HT1080 (cell line): ENCODE measurements at regions not wholly inside any gene's neighbourhood (a gene's known extent, or its start where the extent isn't known, plus 50 kb on each side); places are given as distances from the start of the nearest gene placed in this dataset.
"Not testable (repeated sequence)": the region's sequence is repeated elsewhere in the genome, so short reads cannot be mapped to it uniquely, and the experiment has no call there.

ENCODE experiments used
- DNase-seq: peaks from one replicate; pipeline ENCODE4 v3.0.0-alpha.2; 2015; ENCODE audit warnings: low read depth

GRCh38 chr6:86273936-86274335, 631.2 kb upstream of the SYNCRIP start:
- DNase-seq = no peak

GRCh38 chr6:86256615-86257187, 614.0 kb upstream of the SYNCRIP start:
- no peak for DNase-seq

- no peak for DNase-seq
Observed at GRCh38 chr6:86255973-86256372, 613.3 kb upstream of the SYNCRIP start.

- no peak for DNase-seq
Observed at GRCh38 chr6:86251106-86251505, 608.4 kb upstream of the SYNCRIP start.

- no peak for DNase-seq
Observed at GRCh38 chr6:86217906-86218305, 575.2 kb upstream of the SYNCRIP start.

GRCh38 chr6:86215323-86215722, 572.6 kb upstream of the SYNCRIP start:
- DNase-seq = no peak

GRCh38 chr6:86205980-86206379, 563.3 kb upstream of the SYNCRIP start:
- no peak for DNase-seq

- no peak for DNase-seq
Observed at GRCh38 chr6:86203044-86203443, 560.4 kb upstream of the SYNCRIP start.

GRCh38 chr6:86193821-86194220, 551.1 kb upstream of the SYNCRIP start:
- DNase-seq = no peak

- peak; percentile 58 for DNase-seq
Observed at GRCh38 chr6:86192123-86192522, 549.4 kb upstream of the SYNCRIP start.

- peak; percentile 14 for DNase-seq
Observed at GRCh38 chr6:86175149-86175548, 532.5 kb upstream of the SYNCRIP start.

GRCh38 chr6:86154852-86155251, 512.2 kb upstream of the SYNCRIP start:
- DNase-seq = no peak

- DNase-seq = no peak
Observed at GRCh38 chr6:86153521-86153920, 510.8 kb upstream of the SYNCRIP start.

- DNase-seq = peak; percentile 16
Observed at GRCh38 chr6:86152546-86152945, 509.9 kb upstream of the SYNCRIP start.

GRCh38 chr6:86148586-86148985, 505.9 kb upstream of the SYNCRIP start:
- no peak for DNase-seq

GRCh38 chr6:86147859-86148258, 505.2 kb upstream of the SYNCRIP start:
- no peak for DNase-seq

- no peak for DNase-seq
Observed at GRCh38 chr6:86147311-86147710, 504.6 kb upstream of the SYNCRIP start.

- not testable (repeated sequence) for DNase-seq
Observed at GRCh38 chr6:86146751-86147150, 504.1 kb upstream of the SYNCRIP start.

- no peak for DNase-seq
Observed at GRCh38 chr6:86142326-86142725, 499.6 kb upstream of the SYNCRIP start.

- no peak for DNase-seq
Observed at GRCh38 chr6:86128130-86128814, 485.6 kb upstream of the SYNCRIP start.

GRCh38 chr6:86122086-86122485, 479.4 kb upstream of the SYNCRIP start:
- no peak for DNase-seq

- DNase-seq = no peak
Observed at GRCh38 chr6:86118271-86118670, 475.6 kb upstream of the SYNCRIP start.

GRCh38 chr6:86107985-86108384, 465.3 kb upstream of the SYNCRIP start:
- no peak for DNase-seq
